ENCODE measurements at regions not wholly inside any gene's neighbourhood (a gene's known extent, or its start where the extent isn't known, plus 50 kb on each side); places are given as distances from the start of the nearest gene placed in this dataset.

DNA sequence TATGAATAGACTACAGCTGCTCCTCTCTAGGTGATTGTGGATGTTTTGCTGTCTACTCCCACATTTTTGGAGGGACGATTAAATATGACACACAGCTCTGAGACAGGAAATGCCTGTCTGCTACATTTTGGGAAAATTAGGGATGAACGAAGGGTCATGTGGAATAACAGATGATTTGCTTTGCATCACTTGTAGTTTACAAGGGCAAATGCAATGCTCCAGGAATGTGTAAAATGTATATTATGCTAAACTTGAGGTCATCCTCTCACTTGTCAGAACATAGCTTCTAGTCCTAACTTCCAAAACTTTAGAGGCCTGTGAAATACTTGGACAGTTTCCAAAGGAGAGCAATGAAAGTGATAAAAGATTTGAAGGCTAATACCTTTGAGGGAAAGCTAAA is 284.2 kb upstream of the DACH1 start:
- no peak for DNase-seq

DNA sequence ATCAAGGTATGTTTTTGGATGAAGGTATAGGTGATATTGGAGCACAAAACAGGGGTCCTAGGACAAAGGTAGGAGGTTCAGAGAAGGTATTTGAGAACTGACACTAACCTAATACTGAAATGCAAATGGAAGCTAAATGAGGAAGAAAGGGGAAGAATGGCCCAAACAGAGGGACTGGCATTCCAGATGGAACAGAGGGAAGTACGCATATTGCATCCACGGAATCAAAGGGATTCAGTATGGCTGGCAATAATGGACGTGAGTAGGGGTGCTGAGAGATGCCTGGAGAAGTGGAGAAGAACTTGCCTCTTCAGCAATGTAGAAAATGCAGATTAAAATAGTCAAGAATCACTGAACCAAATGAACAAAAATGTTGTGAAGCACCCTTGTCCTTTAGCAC is 283.5 kb upstream of the DACH1 start:
- DNase-seq: no peak

DNA sequence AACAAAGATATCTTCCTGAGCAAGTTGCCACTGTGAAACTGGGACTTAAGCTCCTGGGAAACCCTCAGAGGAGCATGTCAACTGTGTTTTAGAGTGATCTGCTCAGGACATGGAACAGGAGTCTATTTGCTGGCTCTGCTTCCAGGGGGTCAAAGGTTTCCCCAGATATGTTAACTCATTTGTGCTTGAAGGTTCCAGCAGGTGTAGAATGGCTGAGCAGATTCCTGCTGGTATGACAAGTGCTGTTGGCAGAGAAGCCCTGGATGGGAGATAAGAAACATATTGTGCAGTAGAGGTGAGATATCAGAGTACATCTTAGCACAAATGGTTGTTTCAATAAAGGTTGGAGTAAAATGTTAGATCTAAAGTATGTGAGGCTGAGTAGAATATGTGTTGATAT is 282.7 kb upstream of the DACH1 start:
- DNase-seq: no peak

DNA sequence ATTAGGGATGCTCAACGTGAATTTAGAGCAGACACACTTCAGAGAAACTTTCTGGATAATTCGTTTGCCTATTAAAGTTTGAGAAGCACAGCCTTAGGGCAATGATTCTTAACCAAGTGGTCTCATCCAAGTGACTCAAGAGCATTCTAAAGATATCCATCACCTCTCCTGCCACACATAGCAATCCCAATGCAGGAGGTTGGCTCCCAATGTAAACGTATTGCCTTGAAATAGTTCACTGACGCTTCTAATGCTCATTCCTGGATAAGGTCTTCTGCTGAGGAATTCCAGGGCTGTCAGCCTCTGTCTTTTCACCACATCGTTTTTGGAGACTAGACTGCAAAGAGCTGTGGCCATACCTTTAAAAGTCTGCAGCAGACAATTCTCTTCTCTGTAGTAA is 279.8 kb upstream of the DACH1 start:
- no peak for DNase-seq

DNA sequence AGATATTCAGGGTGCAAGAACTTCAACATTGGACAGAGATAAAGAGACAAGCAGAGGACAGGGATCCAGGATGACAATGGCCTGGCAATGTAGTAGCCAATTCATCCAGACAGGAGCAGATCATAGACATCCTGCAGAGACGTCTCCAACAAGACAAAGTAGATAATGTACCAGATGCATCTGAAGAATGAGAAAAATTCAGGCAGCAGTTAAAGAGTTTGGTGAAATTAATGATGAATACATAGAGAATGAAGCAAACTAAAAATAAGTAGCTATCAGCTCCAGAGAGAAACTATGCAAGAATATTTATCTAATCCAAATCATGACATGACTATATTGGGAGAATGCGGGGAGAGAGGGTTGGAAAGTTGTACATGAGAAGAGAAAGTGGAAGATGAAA is 278.4 kb upstream of the DACH1 start:
- no peak for DNase-seq

DNA sequence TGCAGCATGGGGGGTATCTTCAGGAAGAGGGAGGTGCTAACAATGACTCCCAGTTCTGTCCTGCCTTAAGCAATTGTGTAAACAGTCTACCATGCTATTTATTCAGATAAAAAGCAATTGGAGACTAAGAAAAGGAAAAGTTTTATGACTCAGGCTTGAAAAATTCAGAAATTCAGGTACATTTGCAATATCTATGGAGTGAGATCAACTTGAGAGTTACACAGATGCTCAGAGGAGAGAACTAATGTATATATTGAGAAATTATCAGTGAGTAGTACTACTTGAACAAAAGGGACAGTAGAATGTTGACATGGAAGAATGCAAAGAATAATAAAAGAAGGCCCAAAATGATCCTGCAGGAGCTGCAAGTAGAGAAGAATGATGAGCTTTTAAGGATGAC is 277.6 kb upstream of the DACH1 start:
- no peak for DNase-seq

DNA sequence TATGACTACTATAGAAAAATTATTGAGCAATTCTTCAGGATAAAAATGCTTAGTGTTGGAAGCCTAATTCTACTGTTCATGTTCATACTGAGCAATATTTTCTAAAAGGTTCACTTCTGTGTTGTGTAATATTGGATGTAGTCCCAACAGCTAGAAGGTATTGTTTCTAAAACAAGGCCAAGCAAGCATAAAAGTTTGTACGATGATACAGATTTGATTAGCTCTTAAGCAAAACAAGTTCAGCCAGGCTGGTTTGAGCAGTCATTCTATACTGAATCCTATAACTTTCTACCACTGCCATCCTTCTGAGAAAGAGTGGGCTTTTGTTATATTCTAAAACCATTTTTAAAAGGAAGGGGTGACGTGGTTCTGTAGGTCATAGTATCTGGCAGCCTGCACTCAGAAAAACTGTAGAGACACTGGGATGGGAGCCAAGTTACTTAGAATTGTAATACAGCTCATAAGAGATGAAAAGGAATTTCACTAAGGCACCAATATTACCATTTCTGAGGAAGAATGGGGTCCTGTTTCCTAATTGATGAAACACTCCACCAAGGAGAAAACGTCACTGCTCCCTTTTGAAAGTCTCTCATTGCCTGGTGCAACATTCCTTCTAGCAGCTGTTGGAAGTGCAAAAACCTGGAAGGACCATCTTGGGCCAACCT is 275.0 kb upstream of the DACH1 start:
- no peak for DNase-seq

DNA sequence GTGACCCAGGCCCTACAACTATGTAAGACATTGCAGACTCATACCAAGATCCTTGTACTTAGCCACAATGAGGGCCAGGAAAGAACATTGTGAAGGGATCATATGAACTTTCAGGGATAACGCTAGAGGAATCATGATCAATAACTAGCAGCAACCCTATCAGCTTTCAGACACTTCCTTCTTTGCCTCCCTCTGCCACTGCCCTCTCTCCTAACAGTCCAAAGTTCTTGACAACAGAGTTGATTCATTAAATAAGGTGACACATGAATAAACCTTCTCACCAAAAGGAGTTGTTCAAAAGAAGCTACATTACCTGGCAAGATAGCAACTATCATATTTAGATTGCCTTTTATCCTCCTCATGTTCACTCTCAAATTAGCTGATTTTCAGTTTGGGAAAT is 272.2 kb upstream of the DACH1 start:
- no peak for DNase-seq

DNA sequence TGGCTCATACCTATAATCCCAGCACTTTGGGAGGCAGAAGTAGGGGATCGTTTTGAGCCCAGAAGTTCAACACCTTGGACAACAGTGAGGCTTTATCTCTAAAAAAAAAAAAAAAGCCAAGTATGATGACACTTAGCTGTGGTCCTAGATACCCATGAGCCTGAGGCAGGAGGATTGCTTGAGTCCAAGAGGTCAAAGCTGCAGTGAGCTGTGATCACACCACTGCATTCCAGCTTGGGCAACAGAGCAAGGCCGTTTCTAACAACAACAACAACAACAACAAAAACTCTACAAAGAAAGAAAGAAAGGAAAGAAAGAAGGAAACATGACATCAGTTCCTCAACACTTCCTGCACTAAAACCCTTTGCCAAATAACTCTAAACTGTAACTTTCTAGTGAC is 265.1 kb upstream of the DACH1 start:
- DNase-seq: no peak

DNA sequence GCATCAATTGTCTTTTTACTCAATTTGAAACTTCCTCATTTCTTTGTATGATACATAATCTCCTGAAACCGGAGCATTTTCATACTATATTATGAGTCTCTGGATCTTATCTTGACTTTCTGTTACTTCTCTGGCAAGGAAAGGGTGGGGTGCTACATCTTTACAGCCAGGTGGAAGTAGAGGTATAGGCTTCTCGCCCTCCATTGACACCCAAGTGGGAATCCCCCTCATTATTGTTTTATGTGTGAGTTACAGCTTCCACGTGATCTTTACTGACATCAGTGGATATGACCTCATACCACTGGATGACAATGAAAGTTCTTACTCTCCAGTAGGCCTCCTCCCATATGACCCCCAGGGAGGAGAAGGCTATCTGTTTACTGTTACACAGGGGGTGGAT is 262.1 kb upstream of the DACH1 start:
- DNase-seq: no peak

DNA sequence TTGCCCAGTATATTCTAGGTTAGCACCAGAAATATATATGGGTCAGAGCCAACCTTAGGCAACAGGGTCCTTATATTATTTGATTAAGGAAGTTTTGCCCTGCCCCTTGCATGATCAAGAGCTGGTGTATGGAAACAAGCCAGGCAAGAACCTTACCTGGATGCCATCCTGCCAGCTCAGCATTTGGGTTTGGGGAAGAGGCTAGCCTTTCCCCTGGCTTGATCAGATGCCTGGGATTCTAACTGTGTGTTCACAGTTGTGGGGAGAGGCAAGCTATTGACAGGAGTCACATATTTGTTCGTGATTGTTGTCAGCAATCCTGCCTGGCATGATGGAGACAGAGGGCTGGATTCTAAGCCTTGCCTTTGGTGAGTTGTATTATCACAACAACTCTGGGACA is 260.0 kb upstream of the DACH1 start:
- no peak for DNase-seq

DNA sequence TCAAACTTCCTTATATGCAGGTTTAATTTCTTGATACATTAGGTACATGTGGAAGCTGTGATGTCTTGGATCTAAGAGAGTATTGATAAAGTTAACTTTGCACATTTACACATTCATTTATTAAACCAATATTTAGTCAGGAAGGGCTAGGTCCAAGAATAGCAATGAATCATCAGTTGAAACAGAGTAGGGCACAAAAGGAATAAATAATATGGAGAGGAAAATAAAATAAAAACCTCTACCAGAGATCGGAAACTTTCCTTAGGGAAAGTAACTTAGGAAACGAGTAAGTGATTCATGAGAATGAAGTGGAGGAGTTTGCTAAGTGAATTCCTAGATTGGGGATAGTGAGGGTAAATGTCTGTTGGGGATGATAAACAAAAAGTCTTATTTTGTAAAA is 259.4 kb upstream of the DACH1 start:
- DNase-seq: no peak

DNA sequence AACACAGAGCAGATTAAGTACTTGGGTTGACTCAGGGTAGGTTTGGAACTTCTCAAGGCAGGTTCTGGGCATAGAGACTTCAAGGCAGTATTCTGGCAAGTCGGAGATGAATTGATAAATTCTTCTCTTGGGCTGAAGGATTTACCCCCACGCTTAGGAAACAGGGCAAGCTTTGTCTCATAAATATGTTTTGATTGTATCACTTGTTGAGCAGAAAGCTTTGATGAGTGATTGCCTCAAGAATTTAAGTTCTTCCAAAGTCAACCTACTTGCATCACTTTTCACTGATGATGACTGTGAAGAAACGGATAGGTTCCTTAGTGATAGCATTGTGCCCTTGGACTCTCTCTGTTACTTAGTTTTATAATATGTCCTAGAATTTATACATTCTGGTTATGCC is 258.6 kb upstream of the DACH1 start:
- DNase-seq: no peak

DNA sequence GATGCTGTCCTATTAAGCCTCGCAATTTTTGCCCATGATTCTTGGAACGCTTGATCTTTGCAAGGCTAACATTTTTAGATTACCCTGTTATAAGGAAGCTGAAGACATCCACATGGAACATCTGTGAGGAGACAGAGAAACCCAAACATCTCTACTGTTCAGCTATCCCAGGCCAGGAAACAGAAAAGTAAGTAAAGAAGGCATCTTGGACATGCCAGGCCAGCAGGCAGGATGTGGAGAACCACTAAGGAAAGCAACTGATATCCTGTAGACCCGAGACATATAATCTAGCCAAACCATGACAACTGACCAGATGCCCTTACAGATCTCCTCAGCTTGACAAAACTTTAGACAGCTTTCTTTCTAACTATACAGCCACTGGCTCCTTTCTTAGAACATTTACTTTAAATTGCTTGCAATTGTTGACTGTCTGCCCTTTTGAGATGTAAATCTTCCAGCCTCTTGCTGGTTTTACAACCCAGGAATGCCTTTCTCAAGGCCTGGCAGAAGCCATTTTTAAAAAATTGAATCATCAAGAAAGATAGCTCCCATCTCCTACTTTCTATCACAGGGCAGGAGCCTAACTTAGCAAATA is 255.8 kb upstream of the DACH1 start:
- no peak for DNase-seq

DNA sequence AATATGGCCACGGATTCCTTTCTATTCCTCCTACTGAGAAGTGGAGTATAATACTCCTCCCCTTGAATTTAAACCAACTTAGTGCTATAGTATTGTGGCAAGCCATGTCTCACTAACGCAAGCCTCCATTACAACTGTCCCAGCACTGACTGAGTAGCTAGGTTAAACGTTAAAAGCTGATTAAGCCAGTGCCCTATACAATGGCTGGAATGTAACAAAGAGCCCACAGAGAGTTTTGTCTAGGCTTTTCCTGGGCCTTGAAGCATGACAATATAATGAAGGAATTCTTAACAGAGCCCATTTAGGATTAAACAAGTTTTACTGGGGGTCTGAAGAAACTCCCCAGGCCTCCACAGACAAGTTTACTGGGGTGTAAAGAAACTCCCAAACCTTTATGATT is 254.5 kb upstream of the DACH1 start:
- no peak for DNase-seq

DNA sequence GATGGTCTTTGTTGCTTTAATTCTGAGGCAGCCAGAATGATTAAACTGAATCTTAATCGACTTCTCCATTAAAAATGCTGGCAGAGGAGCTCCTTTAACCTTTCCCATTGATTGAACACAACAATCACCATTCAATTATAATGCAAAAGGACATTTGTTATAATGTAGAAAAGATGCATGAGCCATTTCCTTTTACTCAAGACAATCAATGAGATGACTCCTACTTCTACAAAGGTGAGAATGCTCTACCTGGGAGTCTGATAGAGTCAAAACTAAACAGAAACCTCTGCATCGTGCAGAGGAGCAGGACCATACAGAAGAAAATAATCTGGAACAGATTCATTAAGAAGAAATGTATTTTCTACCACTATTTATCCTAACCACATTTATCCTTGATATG is 253.6 kb upstream of the DACH1 start:
- no peak for DNase-seq

DNA sequence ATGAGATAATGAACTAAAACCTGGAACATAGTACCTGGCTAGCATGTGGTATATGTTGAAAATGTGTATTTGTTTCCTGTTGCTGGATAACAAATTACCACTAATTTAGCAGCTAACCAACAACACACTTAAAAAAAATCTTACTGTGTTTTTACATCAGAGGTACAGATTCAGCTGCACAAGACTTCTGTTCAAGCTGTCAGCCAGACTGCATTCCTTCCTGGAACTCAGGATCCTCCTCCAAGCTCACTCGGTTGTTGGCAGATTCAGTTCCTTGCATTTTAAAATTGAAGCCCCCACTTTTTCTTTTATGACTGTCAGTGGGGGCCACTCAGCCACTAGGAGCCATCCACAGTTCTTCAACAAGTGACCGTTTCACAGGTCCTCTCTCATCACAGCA is 246.9 kb upstream of the DACH1 start:
- no peak for DNase-seq

DNA sequence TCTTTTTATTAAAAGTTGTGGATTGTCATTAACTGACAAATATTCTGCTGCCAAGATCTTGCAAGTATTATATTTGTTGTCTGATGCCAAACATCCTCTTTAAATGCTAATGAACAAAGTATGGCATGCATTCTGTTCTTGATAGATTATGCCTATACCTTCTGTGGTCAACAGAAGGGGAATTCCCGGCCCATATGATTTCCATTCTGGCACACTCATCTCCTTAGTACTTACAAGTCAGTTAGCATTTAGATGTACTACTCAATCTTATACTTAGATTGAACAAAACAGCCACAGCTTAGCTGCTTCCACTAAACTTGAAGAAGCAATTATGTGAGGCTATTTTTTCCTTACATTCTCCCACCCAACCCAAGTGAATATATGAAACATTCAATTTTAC is 246.1 kb upstream of the DACH1 start:
- DNase-seq: no peak

DNA sequence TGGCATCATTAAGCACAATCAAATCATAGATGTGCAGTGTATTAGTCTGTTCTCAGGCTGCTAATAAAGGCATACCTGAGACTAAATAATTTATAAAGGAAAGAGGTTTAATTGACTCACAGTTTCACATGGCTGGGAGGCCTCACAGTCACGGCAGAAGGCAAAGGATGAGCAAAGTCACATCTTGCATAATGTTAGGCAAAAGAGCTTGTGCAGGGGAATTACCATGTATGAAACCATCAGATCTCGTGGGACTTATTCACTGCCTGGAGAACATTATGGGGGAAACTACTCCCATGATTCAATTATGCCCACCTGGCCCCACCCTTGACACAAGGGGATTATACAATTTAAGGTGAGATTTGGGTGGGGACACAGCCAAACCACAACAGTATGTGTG is 245.2 kb upstream of the DACH1 start:
- no peak for DNase-seq

DNA sequence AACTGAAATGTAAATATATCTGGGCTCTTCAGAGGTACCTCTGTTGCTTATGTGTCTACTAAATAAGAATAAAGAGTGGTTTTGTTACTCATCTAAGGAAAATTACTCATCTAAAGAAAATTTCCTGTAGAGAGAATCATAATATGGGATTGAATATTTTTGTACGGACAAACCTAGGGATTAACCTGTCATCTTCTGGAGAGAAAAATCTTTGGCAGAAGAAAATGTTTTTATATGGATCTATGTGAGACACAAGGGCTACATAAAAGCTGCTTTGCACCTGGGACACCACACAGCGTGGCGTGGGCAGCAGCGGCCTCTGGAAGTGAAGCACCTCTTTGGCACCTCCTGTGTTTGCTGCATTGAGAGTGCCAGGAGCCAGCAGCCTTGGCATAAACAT is 242.9 kb upstream of the DACH1 start:
- peak; percentile 56 for DNase-seq

DNA sequence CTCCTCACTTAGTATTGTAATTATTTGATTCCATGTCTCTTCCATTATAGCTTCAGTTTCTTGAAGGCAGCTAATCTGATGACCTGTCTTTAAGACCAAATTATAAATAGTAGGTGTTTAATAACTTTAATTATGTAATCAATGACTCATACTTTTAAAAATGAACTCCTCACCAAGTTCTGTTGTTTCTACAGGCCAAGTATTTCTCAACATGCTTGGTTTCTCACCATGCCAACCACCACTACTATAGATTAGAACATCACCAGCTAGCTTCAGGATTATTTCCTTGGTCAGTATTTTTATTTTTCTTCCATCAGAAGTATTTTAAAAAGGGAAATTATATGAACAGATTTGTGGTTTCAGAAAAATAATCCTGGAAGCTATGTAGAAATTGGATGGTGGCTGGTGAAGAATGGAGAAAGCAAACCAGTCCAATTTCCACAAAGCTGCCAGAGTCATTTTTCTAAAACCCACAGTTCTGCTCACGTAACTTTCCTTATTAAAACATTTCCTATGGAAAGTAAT is 237.7 kb upstream of the DACH1 start:
- no peak for DNase-seq

DNA sequence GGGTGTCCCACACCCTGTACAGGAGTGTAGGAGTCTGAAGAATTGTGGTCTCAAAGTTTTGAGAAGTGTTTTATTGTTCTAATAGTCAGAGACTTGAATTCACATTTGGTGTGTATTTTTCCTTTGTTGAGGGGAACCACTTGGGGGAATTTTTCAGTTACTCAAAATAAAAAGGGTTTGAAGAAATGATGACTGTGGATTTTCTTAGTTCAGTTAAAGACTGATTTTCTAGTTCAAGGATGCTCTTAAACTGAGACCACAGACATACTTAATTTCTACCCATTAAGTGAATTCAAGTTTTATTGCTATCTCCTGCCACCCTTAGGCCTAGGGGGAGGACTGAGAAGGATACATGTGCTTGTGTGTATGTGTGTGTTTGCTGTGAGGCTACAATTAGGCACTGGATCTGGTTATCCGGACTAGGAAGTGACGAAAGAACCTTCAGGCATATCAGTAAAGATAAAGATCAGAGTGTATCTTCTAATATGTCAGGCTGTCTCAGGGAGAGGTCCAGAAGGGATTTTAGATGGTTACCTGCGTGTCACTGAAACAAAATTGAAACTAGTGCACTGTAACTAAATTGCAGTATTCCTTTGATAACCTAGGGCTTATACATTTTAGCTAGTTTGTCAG is 234.9 kb upstream of the DACH1 start:
- DNase-seq: no peak

DNA sequence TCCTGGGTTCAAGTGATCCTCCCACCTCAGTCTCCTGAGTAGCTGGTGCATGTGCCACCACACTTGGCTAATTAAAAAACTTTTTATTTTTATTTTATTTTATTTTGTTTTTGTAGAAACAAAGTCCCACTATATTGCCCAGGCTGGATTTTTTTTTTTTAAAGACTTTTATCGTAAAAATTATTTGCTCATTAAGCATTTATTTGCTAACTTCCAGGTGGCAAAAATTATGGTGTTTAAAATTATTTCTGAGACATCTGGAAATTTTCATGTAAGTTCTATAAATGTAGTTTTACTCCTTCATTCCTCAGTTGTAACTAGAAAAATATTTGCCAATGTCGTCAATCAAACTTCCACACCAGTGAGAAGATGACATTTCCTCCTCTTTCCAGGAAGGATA is 233.3 kb upstream of the DACH1 start:
- no peak for DNase-seq

DNA sequence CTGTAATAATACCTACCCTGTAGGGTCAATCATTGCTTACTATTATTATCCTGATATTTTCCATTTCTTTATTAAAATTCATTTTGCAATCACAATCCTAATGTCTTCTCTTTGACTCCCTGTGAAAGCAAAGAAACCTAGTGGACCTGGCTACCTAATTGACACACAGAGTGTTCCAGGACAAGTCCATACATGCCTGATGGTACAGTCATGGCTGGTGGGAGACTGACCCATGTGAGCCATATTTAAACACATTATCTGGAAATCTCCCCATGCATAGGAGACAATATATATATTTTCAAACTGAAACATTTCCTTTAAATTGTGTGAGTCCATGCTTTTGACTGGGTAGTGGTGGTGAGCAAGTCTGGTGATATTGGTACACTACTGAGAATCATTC is 230.6 kb upstream of the DACH1 start:
- no peak for DNase-seq

DNA sequence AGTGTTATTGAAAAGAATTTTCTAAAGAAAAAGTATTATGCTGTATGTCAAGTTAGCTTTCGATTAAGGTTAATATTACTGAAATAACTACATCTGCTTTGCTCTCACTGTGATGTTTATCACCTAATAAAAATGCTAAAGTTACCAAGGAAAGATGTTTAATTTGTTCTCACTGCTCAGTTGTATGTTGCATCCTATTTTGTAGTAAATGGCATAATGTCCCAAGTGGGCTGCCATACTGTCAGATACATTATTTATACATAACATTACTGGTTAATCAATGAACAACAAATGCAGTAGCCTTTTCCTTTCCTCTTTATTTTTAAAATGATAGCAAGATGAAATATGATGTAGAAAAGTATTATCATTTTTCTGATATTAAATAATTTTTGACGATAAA is 226.3 kb upstream of the DACH1 start:
- DNase-seq: no peak
